ENCODE measurements at regions not wholly inside any gene's neighbourhood (a gene's known extent, or its start where the extent isn't known, plus 50 kb on each side); places are given as distances from the start of the nearest gene placed in this dataset.

DNA sequence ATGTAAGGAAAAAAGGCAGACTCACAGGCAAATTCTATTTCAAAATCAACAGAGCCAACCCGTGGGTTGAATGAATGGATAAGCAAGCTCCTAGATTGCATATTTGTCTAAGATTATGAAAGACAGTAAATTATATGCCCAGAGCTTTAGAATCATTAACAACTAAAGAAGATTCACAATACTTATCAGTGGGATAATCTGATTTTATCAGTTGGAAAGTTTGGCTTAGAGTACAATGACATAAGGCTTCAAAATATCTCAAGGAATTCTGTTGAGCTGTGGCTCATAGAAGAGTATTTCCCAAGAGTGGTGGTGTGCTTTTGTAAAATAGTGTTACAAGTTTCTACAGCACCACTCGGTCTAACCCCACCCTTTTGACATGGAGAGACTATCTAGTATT, 85.5 kb downstream of the ADAMTS1 start:
- TF ChIP-seq, protein P1, sequence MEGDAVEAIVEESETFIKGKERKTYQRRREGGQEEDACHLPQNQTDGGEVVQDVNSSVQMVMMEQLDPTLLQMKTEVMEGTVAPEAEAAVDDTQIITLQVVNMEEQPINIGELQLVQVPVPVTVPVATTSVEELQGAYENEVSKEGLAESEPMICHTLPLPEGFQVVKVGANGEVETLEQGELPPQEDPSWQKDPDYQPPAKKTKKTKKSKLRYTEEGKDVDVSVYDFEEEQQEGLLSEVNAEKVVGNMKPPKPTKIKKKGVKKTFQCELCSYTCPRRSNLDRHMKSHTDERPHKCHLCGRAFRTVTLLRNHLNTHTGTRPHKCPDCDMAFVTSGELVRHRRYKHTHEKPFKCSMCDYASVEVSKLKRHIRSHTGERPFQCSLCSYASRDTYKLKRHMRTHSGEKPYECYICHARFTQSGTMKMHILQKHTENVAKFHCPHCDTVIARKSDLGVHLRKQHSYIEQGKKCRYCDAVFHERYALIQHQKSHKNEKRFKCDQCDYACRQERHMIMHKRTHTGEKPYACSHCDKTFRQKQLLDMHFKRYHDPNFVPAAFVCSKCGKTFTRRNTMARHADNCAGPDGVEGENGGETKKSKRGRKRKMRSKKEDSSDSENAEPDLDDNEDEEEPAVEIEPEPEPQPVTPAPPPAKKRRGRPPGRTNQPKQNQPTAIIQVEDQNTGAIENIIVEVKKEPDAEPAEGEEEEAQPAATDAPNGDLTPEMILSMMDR (IDR thresholded peaks at IDR 0.05; ENCODE audit: insufficient read depth, low read length, missing control alignments), result no peak
- CTCF ChIA-PET, result interaction anchor here (2.8 to 3.7 kb wide), 2 partner anchors 10 to 85 kb away, joined by 8 to 23 read pairs; no protein-coding TSS in a partner anchor
- DNase-seq (ENCODE audit: low read depth, low spot score), result no peak
- H3K4me3 ChIP-seq (ENCODE audit: low read depth, low read length), result no peak overlapping the region
- POLR2A ChIA-PET, result no interaction called here

DNA sequence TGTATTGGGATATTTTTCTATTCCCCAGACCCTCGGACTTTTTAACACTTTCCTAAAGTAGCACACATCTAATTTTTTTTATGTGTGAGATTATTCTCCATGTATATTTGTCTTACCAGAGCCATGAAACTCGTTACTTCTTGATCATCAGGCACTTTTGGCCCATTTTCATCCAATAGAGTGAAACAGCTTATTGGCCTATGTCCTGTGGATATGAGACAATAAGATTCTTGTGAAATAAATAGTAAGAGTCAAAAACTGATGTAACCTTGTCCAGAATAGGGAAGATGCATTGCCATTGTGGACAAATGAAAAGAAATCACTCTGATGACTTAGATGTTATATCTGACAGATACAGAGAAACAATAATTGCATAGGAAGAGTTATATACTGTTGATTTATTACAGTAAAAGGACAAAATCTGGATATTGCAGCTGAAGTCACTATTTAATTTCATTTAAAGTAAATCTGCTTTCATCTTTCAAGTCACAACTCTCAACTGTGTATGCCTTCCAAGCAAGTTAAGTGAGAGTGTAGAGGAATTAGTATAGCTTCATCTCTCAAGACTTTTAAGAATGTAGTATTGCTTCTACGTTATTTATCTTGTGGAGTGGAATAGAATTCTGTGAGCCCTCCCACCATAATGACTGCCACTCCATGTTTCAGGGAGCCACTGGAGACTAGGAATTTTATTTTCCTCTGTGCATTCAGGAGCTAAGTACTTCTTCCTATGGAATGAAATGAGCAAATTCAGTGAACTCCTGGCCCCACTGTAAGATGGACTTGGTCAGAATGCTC, 86.9 kb downstream of the ADAMTS1 start:
- ChIA-PET POLR2A (no interaction called here), CTCF (interaction anchor here (1.0 to 3.7 kb wide), 4 partner anchors 8 to 86 kb away, joined by 3 to 23 read pairs (median 6); no protein-coding TSS in a partner anchor)
- H3K4me3 ChIP-seq (ENCODE audit: low read depth, low read length), result no peak overlapping the region
- TF ChIP-seq, protein P1 (IDR thresholded peaks at IDR 0.05; ENCODE audit: insufficient read depth, low read length, missing control alignments), result no peak
- DNase-seq (ENCODE audit: low read depth, low spot score), result no peak

DNA sequence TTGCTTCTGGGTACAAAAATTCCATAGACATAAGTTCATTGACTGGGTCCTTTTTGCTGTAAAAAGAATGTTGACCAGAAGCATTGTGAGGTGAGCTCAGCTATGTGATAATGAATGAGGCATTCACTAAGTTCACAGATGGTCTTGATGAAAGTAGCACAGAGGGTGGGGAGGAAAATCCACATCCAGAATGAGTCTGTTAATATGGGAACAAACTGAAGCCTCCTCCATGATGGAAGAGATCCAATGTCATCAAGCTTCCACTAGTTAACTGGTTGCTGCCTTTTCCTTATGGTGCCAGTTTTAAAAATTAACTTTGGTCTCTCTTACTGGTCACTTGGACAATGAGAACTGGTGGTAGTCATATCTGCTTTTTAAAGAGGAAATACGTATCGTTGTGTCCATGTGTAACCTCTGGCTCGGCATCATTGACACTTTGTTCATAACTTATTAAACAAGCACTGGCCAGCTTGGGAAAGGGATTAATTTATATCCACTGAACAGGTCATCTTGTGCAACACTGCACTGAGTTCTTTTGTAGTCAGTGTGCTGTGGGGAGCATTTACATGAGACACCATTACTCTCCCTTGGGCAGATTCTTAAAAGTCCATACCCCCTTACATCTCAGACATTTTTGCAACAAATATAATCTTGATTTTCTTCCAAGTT, 88.6 kb downstream of the ADAMTS1 start:
- H3K4me3 ChIP-seq (ENCODE audit: low read depth, low read length), result no peak overlapping the region
- TF ChIP-seq, protein P1 (IDR thresholded peaks at IDR 0.05; ENCODE audit: insufficient read depth, low read length, missing control alignments), result no peak
- peak; percentile 84 for DNase-seq (ENCODE audit: low read depth, low spot score)
- ChIA-PET POLR2A (interaction anchor here (1.2 to 2.0 kb wide), 2 partner anchors 88 to 628 kb away, joined by 3 to 7 read pairs; partner anchors contain the start of gene ADAMTS1), CTCF (interaction anchor here (1.3 to 3.7 kb wide), 4 partner anchors 13 to 39 kb away, joined by 4 to 23 read pairs (median 10); no protein-coding TSS in a partner anchor)

GRCh38 chr21:26754853-26755252, 90.4 kb downstream of the ADAMTS1 start:
- DNase-seq (ENCODE audit: low read depth, low spot score), result no peak
- ChIA-PET CTCF (interaction anchor here (0.5 to 3.3 kb wide), 5 partner anchors 9 to 584 kb away, joined by 3 to 12 read pairs (median 5); no protein-coding TSS in a partner anchor), POLR2A (no interaction called here)
- TF ChIP-seq, protein P1 (IDR thresholded peaks at IDR 0.05; ENCODE audit: insufficient read depth, low read length, missing control alignments), result no peak
- H3K4me3 ChIP-seq (ENCODE audit: low read depth, low read length), result no peak overlapping the region

- ChIA-PET POLR2A (no interaction called here), CTCF (interaction anchor here (1.2 kb wide), 1 partner anchor 1991 kb away, joined by 3 read pairs; no protein-coding TSS in a partner anchor)
- no peak for DNase-seq (ENCODE audit: low read depth, low spot score)
- no peak overlapping the region for H3K4me3 ChIP-seq (ENCODE audit: low read depth, low read length)
- TF ChIP-seq, protein P1 (IDR thresholded peaks at IDR 0.05; ENCODE audit: insufficient read depth, low read length, missing control alignments), result no peak
Observed at GRCh38 chr21:26753822-26754221, 91.4 kb downstream of the ADAMTS1 start.

- H3K4me3 ChIP-seq (ENCODE audit: low read depth, low read length), result no peak overlapping the region
- no peak for DNase-seq (ENCODE audit: low read depth, low spot score)
- TF ChIP-seq, protein P1 (IDR thresholded peaks at IDR 0.05; ENCODE audit: insufficient read depth, low read length, missing control alignments), result no peak
- POLR2A ChIA-PET, result no interaction called here
- CTCF ChIA-PET, result interaction anchor here (1.0 to 1.3 kb wide), 3 partner anchors 20 to 1992 kb away, joined by 3 to 4 read pairs (median 3); no protein-coding TSS in a partner anchor
Observed at GRCh38 chr21:26752849-26753248, 92.4 kb downstream of the ADAMTS1 start.

Measured in AG04449 (cell line).